ENCODE measurements at regions not wholly inside any gene's neighbourhood (a gene's known extent, or its start where the extent isn't known, plus 50 kb on each side); places are given as distances from the start of the nearest gene placed in this dataset.

DNA sequence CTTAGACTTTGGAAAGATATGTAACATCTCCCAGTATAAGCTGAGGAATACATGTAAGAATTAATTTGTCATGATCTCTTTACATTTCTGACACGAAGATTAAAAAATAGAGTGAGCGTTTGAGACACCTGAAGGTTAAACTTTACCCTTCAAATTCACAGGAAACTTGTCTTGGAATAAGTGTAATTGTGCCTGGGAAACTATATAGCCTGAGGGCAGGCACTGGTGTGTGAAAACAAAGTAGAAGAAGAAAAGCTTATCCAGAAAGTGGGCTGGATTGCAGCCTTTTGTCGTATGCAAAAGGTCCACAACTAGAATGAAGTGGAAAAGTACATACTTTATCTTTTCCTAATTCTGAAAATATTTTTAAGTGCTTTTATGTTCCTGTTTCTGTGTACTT is 275.7 kb upstream of the TCF21 start:
- no peaks in the 10 kb centered on the region for H3K36me3 ChIP-seq
- peaks cover 0 to 3% (median 0%) of the 10 kb centered on the region in 12 donors for H3K9me3 ChIP-seq
- H3K4me1 ChIP-seq: no peaks in the 10 kb centered on the region
- no peak for ATAC-seq
- H3K27ac ChIP-seq: no peak overlapping the region
- no peak overlapping the region for H3K4me3 ChIP-seq
- no peak for DNase-seq
- 67 to 77% (median 72%) methylated on average over 3 of the region's 3 CpGs for WGBS, 4 donors
- intact Hi-C loops (cut with DNase I): no loop called here
- TF ChIP-seq, protein P1, sequence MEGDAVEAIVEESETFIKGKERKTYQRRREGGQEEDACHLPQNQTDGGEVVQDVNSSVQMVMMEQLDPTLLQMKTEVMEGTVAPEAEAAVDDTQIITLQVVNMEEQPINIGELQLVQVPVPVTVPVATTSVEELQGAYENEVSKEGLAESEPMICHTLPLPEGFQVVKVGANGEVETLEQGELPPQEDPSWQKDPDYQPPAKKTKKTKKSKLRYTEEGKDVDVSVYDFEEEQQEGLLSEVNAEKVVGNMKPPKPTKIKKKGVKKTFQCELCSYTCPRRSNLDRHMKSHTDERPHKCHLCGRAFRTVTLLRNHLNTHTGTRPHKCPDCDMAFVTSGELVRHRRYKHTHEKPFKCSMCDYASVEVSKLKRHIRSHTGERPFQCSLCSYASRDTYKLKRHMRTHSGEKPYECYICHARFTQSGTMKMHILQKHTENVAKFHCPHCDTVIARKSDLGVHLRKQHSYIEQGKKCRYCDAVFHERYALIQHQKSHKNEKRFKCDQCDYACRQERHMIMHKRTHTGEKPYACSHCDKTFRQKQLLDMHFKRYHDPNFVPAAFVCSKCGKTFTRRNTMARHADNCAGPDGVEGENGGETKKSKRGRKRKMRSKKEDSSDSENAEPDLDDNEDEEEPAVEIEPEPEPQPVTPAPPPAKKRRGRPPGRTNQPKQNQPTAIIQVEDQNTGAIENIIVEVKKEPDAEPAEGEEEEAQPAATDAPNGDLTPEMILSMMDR (IDR thresholded peaks at IDR 0.05): no peak
- TF ChIP-seq POLR2A (IDR thresholded peaks at IDR 0.05): no peak
- peaks cover 0 to 12% (median 0%) of the 10 kb centered on the region in 9 donors for H3K27me3 ChIP-seq

DNA sequence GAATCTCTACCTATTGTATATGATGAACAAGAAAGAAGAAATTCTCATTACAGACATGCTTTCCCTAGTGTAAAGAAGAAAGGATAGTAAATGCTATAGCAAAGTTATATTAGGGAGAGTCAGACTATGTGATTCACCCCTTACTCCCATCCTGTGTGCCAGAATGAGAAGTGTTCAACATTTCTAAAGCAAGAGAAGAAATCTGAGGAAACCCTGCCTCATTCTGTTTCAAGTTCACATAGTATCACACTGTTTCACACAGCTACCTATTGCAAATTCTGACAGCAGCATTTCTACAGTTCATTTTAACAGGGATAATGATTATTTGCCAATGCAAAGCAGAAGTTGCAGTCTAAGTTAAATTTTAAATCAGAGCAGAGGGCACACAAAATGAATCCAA is 267.2 kb upstream of the TCF21 start:
- DNase-seq: no peak
- ATAC-seq: no peak
- no peak overlapping the region for H3K27ac ChIP-seq
- intact Hi-C loops (cut with DNase I): no loop called here
- TF ChIP-seq, protein P1 (IDR thresholded peaks at IDR 0.05): no peak
- no peak for TF ChIP-seq POLR2A (IDR thresholded peaks at IDR 0.05)
- H3K9me3 ChIP-seq: peaks cover 0 to 8% (median 0%) of the 10 kb centered on the region in 12 donors
- no peaks in the 10 kb centered on the region for H3K36me3 ChIP-seq
- peaks cover 0 to 9% (median 0%) of the 10 kb centered on the region in 12 donors for H3K4me1 ChIP-seq
- no peaks in the 10 kb centered on the region for H3K27me3 ChIP-seq
- no peak overlapping the region for H3K4me3 ChIP-seq

DNA sequence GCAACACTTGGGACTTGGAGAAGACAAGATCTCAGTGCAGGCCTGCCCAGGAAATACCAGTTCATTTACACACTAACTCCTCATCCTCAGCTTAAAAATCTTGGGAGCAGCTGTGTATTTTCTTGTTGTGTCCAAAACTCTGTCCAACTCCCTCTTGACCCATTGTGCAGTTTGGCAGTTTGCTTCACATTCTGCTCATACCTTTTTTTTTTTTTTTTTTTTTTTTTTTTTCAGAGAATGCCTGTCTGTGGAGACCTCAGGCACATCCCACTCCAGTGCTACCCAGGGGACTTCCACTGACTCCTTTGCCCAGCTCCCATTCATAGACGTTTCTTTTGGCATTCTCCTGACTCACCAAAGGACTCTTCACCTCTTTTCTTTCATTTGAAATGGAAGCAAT is 265.8 kb upstream of the TCF21 start:
- WGBS, 4 donors: 12 to 24% (median 19%) methylated on average over 1 of the region's 1 CpG

DNA sequence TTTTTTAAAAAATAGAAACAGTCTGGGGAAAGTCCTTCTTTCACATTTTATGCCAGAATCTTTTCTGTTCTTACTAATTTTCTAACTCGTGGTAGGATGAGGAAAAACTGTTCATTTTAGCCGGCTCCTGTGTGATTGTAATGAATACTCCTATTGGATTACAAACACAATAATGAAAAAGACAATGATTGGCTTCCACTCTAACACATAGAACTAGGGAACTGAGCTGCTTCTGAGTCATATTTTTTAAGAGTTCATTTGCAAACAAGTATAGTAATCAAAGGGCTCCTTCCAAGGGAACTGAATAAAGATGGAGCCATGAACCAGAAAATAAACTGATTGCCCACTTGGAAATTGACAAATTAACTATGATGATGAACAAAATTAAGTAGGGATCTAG is 265.3 kb upstream of the TCF21 start:
- peaks cover 0 to 8% (median 0%) of the 10 kb centered on the region in 12 donors for H3K9me3 ChIP-seq
- no peaks in the 10 kb centered on the region for H3K36me3 ChIP-seq
- no peak for ATAC-seq
- peak overlapping the region in 1 of 12 donors; percentile 13 for H3K27ac ChIP-seq
- 50 to 55% (median 54%) methylated on average over 2 of the region's 2 CpGs for WGBS, 4 donors
- no peaks in the 10 kb centered on the region for H3K27me3 ChIP-seq
- H3K4me3 ChIP-seq: peak overlapping the region in 1 of 12 donors; percentile 14
- TF ChIP-seq, protein P1 (IDR thresholded peaks at IDR 0.05): no peak
- no peak for TF ChIP-seq POLR2A (IDR thresholded peaks at IDR 0.05)
- intact Hi-C loops (cut with DNase I): no loop called here
- no peak for DNase-seq
- H3K4me1 ChIP-seq: peaks cover 0 to 9% (median 0%) of the 10 kb centered on the region in 12 donors

More for the DNA sequence above, 265.8 kb upstream of the TCF21 start:
- H3K9me3 ChIP-seq: peaks cover 0 to 8% (median 0%) of the 10 kb centered on the region in 12 donors
- H3K4me1 ChIP-seq: peaks cover 0 to 9% (median 0%) of the 10 kb centered on the region in 12 donors
- intact Hi-C loops (cut with DNase I): no loop called here
- H3K27ac ChIP-seq: peak overlapping the region in 1 of 12 donors; percentile 13
- no peaks in the 10 kb centered on the region for H3K36me3 ChIP-seq
- no peaks in the 10 kb centered on the region for H3K27me3 ChIP-seq
- ATAC-seq (peak in 3 of 4 donors; percentile 18 to 39 (median 31)), DNase-seq (peak in 1 of 5 donors; percentile 32)
- peak overlapping the region in 1 of 12 donors; percentile 14 for H3K4me3 ChIP-seq
- no peak for TF ChIP-seq POLR2A (IDR thresholded peaks at IDR 0.05)
- TF ChIP-seq, protein P1 (IDR thresholded peaks at IDR 0.05): no peak

Data from heart left ventricle (tissue), 16 donors.